ENCODE measurements at regions not wholly inside any gene's neighbourhood (a gene's known extent, or its start where the extent isn't known, plus 50 kb on each side); places are given as distances from the start of the nearest gene placed in this dataset.
"Not testable (repeated sequence)": the region's sequence is repeated elsewhere in the genome, so short reads cannot be mapped to it uniquely, and the experiment has no call there.

GRCh38 chrX:111627256-111627655, 53.7 kb upstream of the ALG13 start:
- not testable (repeated sequence) for TF ChIP-seq EZH2phosphoT487 (IDR thresholded peaks at IDR 0.05; ENCODE audit: borderline replicate concordance, low read depth); GATA2 (CRISPR knock-in tag; IDR thresholded peaks at IDR 0.05); ELF1 (IDR thresholded peaks at IDR 0.05); EP300 (IDR thresholded peaks at IDR 0.05; ENCODE audit: borderline replicate concordance in 1 of 2, low read depth in 1 of 2, low read length in 1 of 2); POLR2AphosphoS5 (IDR thresholded peaks at IDR 0.05; ENCODE audit: low read depth, low read length); CHD2 (IDR thresholded peaks at IDR 0.05; ENCODE audit: low read length, partially characterized antibody)
- TF ChIP-seq, protein P1, sequence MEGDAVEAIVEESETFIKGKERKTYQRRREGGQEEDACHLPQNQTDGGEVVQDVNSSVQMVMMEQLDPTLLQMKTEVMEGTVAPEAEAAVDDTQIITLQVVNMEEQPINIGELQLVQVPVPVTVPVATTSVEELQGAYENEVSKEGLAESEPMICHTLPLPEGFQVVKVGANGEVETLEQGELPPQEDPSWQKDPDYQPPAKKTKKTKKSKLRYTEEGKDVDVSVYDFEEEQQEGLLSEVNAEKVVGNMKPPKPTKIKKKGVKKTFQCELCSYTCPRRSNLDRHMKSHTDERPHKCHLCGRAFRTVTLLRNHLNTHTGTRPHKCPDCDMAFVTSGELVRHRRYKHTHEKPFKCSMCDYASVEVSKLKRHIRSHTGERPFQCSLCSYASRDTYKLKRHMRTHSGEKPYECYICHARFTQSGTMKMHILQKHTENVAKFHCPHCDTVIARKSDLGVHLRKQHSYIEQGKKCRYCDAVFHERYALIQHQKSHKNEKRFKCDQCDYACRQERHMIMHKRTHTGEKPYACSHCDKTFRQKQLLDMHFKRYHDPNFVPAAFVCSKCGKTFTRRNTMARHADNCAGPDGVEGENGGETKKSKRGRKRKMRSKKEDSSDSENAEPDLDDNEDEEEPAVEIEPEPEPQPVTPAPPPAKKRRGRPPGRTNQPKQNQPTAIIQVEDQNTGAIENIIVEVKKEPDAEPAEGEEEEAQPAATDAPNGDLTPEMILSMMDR (IDR thresholded peaks at IDR 0.05): not testable (repeated sequence)
- TF ChIP-seq, protein P2, sequence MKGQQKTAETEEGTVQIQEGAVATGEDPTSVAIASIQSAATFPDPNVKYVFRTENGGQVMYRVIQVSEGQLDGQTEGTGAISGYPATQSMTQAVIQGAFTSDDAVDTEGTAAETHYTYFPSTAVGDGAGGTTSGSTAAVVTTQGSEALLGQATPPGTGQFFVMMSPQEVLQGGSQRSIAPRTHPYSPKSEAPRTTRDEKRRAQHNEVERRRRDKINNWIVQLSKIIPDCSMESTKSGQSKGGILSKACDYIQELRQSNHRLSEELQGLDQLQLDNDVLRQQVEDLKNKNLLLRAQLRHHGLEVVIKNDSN (IDR thresholded peaks at IDR 0.05; ENCODE audit: borderline replicate concordance, low read depth): not testable (repeated sequence)
- TF ChIP-seq, protein P3, sequence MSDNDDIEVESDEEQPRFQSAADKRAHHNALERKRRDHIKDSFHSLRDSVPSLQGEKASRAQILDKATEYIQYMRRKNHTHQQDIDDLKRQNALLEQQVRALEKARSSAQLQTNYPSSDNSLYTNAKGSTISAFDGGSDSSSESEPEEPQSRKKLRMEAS (IDR thresholded peaks at IDR 0.05; ENCODE audit: low read depth): not testable (repeated sequence)

Data from SK-N-SH (cell line).